Dermis blood vessel endothelial cell (primary cell): ENCODE measurements at regions not wholly inside any gene's neighbourhood (a gene's known extent, or its start where the extent isn't known, plus 50 kb on each side); places are given as distances from the start of the nearest gene placed in this dataset.

Experiments used
- DNase-seq: peaks from one replicate; pipeline ENCODE4 v3.0.0; 2010

- DNase-seq: no peak
Observed at GRCh38 chr14:85423889-85424288, 106.1 kb upstream of the FLRT2 start.

- DNase-seq: no peak
Observed at GRCh38 chr14:85425507-85425906, 104.4 kb upstream of the FLRT2 start.

DNA sequence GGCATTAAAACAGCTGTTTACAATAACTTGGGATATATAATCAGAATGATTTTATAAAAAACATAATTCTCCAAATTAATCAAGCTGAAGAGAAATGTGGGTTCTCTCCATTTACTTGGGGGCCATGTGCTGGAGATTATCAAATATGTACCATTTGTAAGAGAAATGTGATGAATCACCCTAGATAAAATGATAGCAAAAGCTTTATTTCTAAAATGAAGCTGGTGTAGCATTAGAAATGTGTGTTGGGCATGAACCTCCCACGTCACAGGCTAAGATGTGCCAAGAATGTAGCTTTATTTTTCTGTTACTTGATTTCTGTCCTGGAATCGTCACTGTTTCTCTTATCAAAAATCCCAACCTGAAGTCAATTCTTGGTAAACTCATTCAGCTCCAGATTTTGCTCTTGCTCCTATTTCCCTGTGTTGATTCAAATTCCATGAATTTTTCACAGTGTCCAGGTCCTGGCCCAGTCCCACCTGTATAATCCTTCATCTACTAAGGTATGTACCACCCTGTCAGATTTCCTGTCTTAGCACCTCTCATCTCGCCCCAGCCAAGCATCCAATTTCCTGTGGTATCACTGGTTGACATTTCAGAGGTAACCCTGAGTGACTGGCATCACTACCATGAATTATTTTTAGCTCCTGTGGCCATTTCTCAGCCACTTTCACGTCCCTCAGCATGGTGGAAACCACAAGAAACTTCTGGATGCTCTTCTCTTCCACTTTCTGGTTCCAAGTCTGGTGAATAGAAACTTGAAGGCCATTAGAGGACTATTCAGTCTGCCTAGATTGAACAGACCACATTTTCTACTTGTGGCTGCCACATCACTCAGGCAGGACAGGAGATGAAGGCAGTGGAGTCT lies 103.6 kb upstream of the FLRT2 start:
- DNase-seq: no peak

GRCh38 chr14:85428926-85429325 lies 101.0 kb upstream of the FLRT2 start:
- no peak for DNase-seq

DNA sequence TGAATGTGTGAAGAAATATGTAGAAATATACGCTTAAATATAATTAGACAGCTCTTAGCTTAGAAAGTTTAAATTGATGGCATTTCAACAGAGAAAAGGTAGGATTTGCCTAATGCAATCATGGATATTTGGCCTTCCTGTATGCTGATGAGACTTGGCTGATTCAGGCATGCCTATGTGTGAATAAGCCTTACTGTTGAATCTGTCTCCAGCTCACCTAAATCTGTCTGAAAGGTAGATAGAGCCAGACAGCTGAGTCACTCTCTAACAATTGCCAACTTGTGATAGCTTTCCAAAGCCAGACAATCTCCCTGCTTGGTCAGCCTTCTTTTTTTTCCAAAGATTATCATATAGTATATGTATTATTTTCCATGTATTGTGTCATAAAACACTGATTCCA lies 92.8 kb upstream of the FLRT2 start:
- peak; percentile 74 for DNase-seq

DNA sequence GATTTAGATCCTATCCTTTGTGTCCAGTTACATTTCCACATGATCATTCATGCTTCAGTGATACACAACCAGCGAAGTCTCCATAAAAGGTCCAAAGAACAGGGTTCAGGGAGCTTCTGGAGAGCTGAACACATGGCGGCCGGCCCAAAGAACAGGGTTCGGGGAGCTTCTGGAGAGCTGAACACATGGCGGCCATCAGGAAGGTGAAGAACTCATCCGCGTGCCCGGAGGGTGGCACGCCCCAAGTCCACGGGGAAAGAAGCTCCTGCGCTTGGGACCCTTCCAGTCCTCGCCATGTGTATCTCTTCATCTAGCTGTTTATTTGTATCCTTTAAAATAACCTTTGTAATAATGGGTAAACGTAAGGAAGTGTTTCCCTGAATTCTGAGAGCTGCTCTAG lies 91.9 kb upstream of the FLRT2 start:
- DNase-seq: no peak

DNA sequence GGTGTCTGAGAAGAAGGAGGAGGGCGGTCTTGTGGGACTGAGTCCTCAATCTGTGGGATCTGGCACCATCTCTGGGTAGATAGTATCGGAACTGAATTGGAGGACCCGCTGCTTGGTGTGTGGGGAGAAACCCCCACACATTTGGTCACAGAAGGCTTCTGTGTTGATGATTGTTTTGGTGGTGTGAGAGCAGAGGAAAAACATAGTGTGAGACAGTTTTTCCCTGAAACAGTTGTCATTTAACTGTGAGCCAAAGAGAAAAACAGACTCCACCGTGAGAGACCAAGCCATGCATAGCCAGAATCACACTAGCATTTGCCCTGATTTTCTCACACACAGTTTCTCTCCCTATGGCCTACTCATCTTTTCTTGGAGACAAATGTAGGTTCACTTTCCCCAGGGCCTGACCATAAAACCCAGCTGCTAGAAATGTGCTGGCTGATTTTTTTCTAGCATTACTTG lies 91.4 kb upstream of the FLRT2 start:
- DNase-seq: no peak

DNA sequence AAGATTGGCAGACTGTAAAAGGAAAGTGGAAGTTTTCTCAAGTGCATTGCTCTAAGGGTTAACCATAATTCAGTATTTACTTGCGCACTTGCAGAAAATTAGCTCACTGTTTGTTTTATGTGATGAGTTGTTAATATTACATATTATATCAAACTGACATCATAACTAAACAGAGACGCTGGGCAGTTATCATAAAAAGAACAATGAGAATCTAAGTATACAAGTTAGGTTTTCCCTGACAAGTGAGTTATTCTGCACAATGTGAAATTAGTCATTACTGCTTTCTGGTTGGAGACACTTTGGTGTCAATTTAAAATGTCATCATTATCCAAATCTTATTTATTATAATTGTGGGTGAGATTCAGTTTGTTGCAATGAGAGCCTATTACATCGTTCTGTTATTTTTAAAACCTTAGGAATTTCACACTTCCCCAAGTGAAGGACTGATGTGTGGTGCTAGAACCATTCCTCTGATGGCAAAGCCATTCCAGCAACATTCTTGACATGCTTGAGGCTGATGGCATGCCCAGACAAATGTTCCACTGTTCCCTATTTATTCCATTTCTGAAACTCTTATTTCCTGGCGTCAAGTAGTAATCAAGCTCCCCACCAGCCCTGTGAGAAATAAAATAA lies 90.1 kb upstream of the FLRT2 start:
- peak; percentile 64 for DNase-seq

GRCh38 chr14:85441909-85442643 lies 87.9 kb upstream of the FLRT2 start:
- DNase-seq: no peak

DNA sequence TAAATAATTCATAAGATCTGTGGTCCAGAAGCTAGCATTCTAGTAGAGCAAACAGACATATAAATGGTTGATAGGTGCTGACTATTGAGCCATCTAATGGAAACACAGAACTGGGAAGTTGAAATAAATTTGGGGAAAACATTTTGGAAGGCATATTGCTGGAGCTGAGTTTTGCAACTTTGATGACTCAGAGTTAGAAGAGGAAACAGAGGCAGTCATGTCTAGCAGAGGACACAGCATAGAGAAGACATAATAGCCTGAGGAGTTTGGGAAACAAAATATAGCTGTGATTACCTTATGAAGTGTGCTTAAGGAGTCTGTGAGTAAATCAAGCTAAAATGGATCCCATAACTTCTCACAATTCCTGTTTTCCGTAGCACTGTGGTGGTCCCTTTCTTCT lies 86.9 kb upstream of the FLRT2 start:
- no peak for DNase-seq

DNA sequence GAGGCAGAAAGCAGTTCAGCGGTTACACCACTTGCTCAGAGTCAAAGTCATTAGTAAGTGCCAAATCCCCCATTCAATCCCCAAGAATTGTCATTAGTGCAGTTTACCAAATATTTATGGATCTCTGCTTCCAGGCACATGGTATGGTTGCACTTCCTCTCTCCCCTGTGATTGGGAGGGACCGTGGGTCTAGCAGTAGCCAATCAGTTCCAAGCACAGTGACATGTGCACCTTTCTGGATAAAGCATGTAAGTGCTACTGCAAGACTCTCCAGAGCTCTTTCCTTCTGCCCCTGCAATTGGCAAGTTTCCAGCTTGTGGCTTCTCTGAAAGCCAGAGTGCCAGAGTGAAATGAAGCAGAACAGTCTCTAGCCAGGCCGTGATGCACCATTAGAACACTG lies 85.3 kb upstream of the FLRT2 start:
- DNase-seq: peak; percentile 20

- no peak for DNase-seq
Observed at GRCh38 chr14:85445151-85445795, 84.7 kb upstream of the FLRT2 start.

DNA sequence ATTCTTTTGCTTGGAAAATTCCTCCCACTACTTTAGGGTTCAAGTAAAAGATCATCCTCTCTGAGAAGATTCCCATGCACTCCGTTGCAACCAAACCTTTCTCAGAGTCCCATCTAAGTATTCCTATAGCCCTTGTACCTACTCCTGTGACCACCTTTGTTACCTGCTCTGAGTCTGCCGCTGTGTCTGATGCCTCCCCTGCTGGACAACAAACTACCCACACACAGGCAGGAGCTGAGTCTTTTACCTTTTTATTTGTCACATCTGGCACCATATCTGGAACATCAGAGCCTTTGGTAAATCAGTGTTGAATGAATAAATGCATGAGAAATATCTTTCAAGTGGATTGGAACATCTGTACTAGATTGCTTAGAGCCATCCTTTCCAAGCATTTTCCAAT lies 82.1 kb upstream of the FLRT2 start:
- DNase-seq: no peak

DNA sequence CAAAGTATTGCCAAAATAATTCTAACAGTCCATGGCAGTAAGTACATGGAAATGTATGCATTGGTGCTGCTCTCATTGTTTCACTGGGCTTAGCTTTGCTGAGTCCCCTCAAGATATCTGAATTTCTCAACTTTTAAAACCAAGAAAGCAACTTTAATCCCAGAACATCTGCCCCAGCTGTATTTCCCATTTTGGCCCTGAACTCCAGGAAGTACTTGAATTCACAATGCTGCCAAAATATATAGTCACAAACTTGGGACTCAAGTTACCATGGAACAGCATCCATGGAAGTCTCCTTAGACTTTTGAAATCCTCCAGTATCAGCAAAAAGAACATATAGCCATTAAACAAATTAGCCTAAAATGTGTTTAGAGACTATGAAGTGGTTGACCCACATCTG lies 78.5 kb upstream of the FLRT2 start:
- DNase-seq: no peak

GRCh38 chr14:85453401-85454225 lies 76.3 kb upstream of the FLRT2 start:
- no peak for DNase-seq

GRCh38 chr14:85454226-85454813 lies 75.6 kb upstream of the FLRT2 start:
- DNase-seq: no peak

DNA sequence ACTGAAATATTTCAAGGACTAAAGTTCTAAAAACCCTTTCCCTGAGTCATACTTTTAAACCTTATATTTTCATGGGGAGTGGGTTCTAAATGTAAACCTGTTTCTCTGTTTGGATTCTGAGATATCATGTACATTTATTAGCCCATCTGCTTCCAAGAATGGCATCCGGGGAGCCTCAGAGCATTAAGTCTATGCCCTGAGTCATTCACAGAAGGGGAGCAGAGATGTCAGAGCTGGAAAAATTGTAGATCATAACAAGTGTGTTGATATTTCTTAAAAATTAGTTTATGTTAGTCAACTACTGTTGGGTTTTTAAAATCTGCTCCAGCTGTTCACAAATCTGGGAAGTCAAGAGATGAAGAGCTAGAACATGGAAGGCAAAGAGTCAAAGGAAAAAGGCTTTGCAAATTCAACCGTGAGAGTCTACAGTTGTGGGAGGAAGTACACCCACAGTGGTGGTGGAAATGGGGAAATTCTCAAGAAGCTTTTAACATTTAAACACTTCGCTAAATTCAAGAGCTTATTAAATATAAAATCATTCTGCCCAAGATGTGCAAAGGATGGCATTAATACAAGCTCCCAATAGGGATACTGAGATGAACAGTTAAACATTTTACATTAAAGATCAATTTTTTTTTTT lies 70.5 kb upstream of the FLRT2 start:
- no peak for DNase-seq

- DNase-seq: no peak
Observed at GRCh38 chr14:85461432-85462133, 68.4 kb upstream of the FLRT2 start.

DNA sequence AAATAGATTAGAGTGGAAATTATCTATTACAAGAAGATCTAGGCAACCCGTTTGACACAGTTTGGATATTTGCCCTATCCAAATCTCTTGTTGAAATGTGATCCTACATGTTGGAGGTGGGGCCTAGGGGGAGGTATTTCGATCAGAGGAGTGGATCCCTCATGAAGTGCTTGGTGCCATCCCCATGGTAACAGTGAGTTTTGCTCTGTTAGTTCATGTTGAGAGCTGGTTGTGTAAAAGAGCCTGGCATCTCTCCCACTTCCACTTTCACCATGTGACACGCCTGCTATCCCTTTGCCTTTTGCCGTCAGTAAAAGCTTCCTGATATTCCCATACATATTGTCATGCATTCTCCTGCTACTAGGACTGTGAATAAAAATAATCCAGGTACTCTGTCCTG lies 66.4 kb upstream of the FLRT2 start:
- DNase-seq: no peak

DNA sequence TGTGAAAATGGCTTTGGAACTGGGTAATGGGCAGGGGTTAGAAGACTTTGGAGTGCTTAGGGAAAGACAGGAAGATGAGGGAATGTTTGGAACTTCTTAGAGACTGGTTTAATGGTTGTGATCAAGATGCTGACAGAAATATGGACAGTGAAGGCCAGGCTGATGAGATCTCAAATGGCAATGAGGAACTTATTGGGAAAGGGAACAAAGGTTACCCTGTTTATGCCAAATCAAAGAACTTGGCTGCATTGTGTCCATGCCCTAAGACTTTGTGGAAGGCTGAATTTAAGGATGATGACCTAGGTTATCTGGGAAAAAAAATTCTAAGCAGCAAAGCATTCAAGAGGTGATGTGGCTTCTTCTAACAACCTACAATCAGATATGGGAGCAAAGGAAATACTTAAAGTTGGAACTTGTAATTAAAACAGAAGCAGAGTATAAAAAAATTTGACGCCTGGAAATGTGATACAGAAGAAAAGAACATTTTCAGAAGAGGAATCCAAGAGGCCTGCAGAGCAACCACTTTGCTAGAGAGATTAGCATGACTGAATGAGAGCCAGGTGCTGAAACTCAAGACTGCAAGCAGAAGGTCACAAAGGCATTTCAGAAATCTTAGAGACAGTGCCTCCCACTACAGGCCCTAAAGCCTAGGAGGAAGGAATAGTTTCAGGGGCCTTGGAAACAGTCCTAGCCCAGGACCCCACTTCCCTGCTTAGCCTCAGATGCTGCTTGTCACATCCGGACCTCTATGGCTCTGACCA lies 65.6 kb upstream of the FLRT2 start:
- DNase-seq: no peak
